ENCODE measurements at regions not wholly inside any gene's neighbourhood (a gene's known extent, or its start where the extent isn't known, plus 50 kb on each side); places are given as distances from the start of the nearest gene placed in this dataset.

DNA sequence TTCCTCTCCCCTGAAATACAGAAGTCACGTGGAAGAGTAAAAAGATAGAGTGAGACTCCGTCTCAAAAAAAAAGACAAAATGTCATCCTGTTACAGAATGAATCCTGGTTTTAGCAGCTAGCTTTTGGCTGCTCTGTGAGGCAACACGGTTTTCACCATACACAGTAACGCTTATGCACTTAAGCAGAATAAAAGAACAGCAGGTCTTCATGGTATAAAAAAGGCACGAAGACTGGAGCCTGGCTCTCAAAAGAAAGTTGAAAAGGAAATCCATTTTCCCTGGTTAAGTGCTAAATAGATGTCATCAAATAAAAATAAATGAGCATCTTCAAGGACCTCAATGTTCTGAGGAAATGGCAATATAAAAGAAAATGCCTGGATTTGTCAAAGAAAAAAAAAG is 444.1 kb downstream of the IPO8 start:
- no peak overlapping the region for H3K4me3 ChIP-seq (ENCODE audit: low read depth, low read length)

DNA sequence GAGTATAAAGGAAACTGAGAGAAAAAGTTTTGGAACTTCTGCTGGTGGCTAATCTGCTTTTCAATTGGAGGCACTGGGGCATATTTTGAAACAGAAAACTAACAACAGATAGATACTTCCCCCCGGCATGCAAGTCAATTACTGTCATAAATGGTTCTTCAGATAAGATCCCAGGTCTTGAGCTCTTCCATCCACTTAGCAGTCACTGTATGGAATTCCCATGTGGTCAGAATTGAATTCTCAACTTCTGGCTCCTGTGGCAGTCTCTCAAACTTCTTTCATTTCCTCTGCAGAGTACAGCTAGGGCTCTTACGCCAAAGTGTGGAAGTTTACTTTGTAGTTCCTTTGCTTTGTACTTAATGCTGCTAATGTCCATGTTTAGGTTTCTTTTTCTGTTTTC is 452.2 kb downstream of the IPO8 start:
- no peak overlapping the region for H3K4me3 ChIP-seq (ENCODE audit: low read depth, low read length)

DNA sequence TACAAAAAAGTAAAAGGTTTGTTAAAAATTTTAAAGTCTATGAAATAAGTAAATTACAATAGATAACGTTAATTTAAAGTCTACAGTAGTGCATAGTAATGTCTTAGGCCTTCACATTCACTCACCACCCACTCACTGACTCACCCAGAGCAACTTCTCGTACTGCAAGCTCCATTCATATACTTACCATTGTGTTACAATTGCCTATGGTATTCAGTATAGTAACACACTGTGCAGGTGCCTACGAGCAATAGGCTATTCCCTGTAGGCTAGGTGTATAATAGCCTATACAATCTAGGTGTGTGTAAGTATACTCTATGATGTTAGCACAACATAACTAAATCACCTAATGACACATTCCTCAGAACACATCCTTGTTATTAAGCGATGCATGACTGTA is 435.3 kb upstream of the TMTC1 start:
- no peak overlapping the region for H3K4me3 ChIP-seq (ENCODE audit: low read depth, low read length)

DNA sequence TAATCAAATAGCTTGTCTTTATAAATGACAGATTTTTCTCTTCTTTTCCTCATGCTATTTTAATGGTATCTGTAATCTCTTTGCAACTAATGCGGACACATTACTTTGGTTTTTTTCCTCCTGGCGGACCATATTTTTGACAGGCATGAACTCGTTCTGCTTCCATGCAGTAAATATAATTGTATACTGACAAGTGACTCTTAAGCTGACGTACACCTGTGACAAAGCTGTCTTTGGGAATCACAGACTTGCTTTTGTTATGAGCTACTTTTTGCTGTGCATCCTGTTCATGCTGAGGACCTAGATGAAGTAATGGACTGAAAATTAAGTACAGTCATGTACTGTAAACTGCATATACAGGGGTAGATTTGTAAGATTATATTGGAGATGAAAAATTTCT is 434.3 kb upstream of the TMTC1 start:
- no peak overlapping the region for H3K4me3 ChIP-seq (ENCODE audit: low read depth, low read length)

DNA sequence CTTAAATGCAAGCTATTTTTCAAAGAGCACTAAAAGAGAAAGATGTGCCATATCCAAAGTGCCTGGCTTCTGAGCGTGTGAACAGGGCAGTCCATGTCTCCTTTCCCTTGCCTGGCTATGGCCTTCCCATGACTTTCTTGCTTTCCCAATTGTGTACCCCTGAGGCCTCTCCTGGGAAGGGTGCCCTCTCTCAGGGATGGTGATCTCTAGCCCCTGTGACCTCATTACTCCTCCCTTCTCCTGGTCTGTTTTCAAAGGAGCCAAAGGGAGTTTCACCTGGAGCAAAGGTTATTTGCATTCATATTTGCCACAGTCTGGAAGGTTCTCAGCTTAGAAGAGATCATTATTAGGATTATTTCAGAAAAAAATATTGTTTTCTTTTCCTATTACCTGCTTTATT is 429.4 kb upstream of the TMTC1 start:
- no peak overlapping the region for H3K4me3 ChIP-seq (ENCODE audit: low read depth, low read length)

DNA sequence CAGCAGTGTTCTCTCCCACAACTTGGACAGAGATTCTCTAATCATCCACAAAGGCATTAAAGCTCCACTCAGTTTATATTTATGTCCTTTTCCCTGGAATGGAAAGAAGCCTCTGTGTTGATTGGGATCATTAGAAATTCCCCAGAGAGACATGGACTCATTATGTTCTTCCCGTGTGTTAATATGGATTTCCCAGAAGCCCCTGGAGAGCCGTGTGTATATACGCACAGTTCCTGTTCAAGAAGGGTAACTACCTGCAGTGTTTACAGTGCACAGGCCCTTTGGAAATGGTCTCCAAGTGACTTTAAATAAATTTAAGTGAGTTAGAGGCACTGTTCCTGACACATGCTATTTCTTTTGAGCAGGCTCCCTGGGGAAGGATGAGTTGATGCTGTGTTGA is 428.0 kb upstream of the TMTC1 start:
- no peak overlapping the region for H3K4me3 ChIP-seq (ENCODE audit: low read depth, low read length)

DNA sequence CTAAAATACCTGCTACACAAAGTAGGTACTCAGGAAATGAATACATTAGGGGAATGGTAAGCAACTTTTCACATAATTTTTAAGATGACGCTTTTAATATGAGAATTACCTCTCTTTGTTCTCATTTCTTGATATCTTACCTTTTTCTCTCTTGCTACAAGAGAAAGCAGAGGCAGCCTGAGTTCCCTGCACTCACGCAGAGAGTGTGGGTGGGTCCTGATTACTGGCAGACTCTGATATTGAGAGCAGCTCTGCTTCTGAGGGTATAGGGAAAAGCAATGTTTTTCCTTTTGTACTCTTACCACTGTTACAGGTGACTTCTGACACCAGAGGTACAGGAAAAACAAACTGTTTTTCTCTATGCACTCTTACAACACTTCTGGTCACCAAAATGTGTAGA is 420.2 kb upstream of the TMTC1 start:
- H3K4me3 ChIP-seq (ENCODE audit: low read depth, low read length): no peak overlapping the region

DNA sequence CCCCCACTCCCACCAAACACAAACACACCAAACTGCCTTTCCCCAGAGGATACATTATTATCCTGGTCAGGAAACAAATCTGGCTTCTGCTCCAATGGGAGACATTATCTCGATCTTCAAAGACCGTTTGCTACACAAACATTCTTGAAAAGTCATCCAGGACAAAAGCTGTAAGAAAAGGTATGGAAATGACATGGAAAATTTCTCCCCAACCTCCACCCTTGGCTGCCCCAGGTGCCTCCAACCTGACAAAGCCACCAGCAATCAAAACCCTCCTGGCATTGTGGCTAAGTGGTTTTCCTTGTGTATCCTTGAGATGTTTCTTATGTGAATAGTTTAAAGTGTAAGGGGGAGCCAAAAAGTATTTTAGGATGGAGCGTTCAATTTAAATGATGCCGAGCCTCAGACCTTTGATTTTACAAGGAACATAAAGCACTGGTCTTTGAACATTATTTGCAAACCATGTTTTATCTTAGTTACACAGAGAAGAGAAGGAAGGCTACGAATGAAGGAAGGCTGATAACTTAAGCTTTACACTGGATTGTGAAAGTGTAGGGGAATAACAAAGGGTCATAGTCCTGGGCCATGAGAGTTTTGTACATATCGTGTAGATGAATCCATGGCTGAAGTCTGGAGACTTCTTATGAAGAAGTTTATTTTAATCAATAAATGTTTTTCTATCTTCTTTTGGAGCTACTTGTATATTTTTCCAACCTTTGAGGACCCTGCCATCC is 418.9 kb upstream of the TMTC1 start:
- H3K4me3 ChIP-seq (ENCODE audit: low read depth, low read length): no peak overlapping the region

DNA sequence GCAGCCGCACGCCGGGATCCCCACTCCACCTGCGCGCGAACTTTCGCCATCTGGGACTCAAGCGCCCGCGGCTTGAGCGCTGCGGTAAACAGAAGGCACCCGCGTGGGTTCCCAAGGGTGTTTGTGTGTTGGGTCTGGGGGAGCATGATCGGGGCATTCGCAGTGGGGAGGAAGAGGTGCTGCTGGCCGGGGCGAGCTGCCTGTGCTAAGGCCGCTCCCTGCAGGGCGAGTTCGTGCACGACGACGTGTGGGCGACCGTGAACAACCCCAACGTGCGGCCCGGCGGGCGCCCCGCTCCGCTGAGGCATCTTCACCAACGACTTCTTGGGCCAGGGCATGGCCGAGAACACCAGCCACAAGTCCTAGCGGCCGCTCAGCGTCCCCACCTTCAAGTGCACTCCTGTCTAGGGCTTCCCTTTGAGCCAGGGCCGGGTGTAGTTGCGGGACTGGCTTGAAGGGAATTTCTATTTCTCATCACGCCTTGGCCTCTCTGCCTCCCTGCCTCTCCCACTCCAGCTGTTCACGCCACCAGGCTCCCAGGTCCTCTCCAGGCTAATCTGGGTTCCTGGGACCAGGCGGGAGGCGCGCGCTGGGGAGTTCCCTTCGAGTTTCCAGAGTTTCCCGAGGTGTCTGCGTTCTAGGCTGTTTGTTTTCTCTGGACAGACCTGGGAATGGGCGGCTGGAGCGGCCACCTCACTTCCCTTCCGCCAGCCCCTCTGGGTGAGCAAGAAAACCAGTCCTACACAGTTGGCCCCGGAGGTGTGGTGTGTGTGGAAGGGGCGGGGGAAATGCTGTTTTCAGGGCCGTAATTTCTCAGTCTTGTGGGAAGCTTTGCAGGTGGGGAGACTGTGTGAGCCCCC is 417.8 kb upstream of the TMTC1 start:
- H3K4me3 ChIP-seq (ENCODE audit: low read depth, low read length): peak overlapping the region; percentile 4

DNA sequence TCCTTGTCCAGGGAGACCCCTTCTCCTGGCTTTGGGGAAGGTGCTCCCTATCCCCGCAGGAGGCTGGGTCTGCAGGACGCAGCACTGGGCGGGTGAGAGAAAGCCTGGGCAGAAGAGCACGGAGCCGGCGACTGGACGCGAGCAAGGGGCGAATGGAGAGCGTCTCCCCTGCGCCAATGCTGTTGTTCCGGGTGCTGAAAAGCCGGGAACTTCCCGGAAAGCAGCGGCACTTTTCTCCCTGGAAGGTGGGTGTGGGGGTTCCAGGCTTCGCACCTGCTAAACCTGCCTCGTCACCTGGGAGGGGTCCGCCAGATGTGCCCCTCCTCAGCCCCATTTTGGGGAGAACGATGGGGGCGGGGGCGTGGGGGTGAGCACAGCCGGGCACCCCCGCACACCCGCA is 417.1 kb upstream of the TMTC1 start:
- H3K4me3 ChIP-seq (ENCODE audit: low read depth, low read length): no peak overlapping the region

DNA sequence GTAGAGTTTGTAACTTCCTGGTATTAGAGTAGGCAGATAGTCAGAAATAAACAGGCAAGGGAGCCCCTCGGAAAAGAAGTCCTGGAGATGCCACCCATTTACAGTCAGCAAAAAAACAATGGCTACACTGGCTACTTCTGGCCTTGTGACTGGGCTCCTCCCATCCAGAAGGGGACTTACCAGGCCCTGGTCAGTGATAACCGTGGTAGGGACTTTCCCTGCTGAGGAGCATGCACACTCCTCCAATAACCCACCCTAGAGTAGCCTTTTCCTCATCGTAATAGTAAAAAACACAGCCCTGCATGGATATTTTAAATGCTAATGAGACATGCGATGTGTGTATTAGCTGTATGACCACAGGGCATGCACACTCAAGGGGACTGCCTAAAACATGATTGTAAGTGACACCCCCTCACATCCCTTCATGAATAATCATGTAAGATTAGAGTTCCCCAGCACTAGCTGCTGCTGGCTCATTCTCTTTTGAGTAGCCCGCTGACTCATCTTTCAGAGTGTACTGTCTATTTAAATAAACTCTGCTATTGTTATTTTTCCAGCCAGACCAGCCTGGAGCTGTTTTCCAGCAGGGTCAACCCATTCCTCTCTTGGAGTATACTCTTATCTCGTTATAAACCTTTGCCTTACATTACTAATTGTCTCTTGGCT is 413.8 kb upstream of the TMTC1 start:
- H3K4me3 ChIP-seq (ENCODE audit: low read depth, low read length): no peak overlapping the region

DNA sequence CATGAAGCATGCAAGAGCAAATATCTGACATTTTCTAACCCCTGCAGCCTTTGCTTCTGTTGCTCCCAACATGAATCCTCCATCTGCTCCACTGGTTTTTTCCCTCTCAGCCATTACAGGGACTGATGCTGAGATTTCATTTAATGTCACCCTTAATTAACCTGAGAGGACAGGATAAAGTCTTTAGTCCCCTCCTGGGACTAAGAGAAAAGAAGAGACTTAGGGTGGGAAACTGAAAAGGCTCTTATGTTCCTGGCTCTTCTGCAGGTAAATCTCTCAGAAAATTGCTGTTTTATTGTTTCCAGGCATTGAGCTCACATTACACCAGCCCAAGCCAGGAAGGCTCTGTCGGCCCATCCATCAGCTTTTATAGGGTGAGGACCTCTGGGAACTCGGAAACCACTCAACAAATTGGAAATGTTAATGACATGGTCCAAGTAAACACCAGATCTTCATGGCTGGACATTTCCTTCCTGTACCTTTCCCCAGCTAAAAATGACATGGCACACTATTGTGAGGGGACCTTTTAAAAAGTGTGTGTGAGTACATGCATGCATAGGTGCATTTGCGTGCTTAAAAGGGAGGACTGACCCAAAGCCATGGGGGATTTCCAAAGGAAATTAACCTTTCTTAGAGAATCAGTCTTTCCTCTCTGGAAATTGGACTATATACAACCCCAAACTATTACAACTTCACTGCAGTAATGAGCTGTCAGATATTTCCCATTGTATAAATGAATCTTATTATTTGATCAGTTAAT is 408.1 kb upstream of the TMTC1 start:
- no peak overlapping the region for H3K4me3 ChIP-seq (ENCODE audit: low read depth, low read length)

DNA sequence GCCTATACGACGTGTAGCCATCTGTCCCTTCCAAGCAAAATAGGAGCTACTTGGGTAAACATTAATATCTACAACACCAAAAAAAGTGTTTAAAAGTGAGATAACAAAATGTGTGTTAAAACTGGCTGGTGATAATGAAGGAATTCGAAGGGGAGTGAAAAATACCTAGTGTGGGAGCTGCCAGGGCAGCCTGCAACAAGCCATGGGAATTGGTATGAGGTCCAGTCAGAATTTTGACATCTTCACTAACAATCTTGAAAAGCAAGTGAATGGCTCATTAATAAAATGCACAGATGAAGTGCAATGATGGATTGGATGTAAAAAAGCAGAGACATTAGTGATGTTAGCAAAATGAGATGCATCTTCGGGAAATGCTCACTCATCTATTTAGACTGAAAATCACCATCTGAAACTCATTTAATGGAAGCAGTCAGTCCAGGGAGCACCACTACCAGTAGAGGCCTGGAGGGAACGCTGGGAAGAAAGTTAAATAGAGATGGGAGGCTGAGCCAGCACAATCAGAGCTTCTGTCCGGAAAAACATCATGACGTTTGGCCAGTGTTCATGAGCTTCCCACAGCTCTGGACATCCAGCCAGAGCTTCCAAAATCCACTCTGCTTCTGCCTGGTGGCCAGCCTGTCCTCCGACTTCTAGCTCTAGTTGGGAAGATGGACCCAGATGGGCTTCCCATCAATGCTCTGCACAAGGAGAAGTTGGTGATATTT is 405.0 kb upstream of the TMTC1 start:
- no peak overlapping the region for H3K4me3 ChIP-seq (ENCODE audit: low read depth, low read length)

DNA sequence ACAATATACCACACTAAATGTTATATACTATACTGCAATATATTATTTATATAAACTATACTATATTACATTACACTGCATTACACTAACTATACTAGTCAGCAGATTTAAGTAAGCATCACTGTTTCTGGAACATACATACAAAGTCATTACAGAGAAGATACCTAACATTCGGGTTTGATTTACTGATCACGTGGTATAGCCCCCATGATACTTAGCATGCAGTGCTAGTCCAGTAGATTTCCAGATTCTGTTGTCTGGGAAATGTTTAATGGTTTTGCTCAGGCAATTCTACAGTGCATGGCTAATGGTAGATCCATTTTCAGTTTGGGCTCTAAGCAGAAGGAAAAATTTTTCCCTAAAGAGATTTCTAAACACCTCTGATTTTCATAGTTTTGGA is 403.7 kb upstream of the TMTC1 start:
- H3K4me3 ChIP-seq (ENCODE audit: low read depth, low read length): no peak overlapping the region

DNA sequence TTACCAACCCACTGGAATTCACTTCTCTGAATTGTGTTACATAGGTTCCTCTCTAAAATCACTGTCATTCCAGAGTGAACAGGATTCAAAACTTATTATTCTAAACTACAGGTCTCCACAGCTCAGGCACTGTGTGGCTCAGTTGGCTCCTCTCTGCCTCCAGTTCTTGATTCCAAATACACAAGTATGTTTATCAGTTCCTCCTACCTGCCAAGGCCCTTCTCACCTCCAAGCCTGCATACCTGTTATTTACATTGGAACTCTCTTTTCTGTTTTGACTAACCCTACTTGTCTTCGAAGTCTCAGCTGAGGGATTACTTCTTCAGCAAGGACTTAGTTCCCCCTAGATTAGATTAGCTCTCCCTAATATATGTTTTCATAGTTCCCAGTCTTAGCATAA is 397.6 kb upstream of the TMTC1 start:
- no peak overlapping the region for H3K4me3 ChIP-seq (ENCODE audit: low read depth, low read length)

DNA sequence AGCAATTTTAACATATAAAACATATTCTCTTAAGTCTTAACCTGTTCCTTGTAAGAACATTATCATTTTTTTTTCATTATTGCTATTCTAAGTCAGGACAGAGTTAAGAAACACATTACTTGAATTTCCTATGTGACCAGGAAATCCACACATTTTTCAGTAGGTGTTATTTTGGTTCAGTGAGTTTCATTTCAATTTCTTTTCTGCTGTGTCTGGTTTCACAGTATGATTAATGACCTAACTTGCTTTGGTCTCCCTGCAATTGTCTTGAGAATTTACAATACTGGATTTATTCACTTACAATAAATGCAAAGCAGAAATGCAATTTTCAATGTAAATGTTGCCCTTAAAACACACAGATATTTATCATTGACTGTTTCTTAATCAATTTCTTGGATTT is 396.9 kb upstream of the TMTC1 start:
- H3K4me3 ChIP-seq (ENCODE audit: low read depth, low read length): no peak overlapping the region

DNA sequence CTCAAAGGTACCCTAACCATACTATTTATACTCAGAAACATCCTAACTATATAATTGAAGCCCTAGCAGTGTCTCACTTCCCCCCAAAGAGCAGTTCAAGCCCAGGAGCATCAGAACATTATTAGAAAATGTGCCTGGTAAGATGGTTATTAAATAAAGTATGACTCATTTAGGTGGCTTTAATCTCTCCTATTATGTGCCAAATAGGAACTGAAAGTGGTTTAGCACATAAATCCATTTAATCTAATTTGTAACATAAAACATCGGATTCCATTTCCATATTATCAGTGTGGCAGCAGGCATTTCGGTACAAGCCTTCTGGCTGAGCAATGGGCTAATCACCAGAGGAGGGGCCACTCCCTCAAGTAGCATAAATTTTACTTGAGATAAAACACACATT is 395.2 kb upstream of the TMTC1 start:
- no peak overlapping the region for H3K4me3 ChIP-seq (ENCODE audit: low read depth, low read length)

DNA sequence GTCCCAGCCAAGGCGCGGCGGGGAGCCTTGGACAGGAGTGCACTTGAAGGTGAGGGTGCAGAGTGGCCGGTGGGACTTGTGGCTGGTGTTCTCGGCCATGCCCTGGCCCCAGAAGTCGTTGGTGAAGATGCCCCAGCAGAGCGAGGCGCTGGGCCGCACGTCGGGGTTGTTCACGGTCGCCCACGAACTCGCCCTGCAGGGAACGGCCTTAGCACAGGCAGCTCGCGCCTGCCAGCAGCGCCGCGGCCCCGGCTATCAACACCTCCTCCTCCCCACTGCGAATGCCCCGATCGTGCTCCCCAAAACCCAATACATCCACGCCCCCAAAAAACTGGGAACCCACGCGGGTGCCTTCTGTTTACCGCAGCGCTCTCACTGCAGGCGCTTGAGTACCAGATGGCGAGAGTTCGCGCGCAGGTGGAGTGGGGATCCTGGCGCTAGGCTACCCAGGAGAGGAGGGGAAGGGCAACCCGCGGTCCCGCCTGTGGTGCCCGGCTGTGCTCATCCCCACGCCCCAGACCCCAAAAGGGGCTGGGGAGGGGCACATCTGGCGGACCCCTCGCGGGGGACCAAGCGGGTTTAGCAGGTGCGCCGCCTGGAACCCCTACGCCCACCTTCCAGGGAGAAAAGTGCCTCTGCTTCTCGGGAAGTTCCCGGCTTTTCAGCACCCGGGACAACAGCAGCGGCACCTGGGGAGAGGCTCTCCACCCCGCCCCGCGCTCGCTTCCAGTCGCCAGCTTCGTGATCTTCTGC is 386.3 kb upstream of the TMTC1 start:
- H3K4me3 ChIP-seq (ENCODE audit: low read depth, low read length): peak overlapping the region; percentile 25

DNA sequence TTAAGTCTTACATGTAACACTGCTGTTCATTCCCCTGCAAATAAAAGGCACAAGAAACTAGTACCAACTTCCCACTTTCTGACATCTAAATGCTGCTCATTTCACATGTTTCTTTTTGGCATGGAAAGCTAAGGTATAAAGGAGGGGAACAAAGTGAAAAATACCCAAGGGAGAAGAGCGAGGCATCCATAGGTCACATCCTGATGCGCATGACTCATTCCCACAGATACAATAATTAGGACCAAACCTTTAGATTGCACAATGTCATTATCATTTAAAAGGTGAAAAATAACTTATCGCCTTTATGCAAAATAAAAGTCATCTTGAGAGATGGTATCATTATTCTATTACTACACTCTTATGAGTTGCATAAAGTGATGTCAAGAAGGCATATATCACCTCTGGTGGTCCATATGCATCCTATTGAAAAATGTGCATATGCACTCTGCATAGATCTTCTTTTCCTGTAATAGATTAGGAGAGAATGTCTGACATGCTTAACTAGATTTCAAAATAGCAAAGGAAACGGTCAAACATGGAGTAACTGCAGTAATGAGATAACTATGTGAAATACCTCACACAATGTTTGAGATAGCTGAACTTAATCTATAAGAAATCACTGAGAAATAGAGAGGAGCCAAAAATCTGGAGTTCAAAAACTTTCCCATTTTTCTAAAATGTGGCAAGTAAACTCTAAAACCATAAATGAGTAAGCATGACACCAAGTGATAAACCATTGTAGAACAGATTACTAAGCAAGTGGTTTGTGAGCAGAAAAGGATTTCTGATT is 382.5 kb upstream of the TMTC1 start:
- H3K4me3 ChIP-seq (ENCODE audit: low read depth, low read length): no peak overlapping the region
